ENCODE measurements at regions not wholly inside any gene's neighbourhood (a gene's known extent, or its start where the extent isn't known, plus 50 kb on each side); places are given as distances from the start of the nearest gene placed in this dataset.

- H3K9ac ChIP-seq (ENCODE audit: low read length) = no peak overlapping the region
- ChIA-PET POLR2A (no interaction called here), CTCF (no interaction called here), RAD21 (ENCODE audit: low non-redundant PET in 1 of 2, low total read pairs in 2 of 2, uncharacterized antibody in 2 of 2, unreplicated experiment in 2 of 2) (no interaction called here)
- no peaks in the 10 kb centered on the region for H3K36me3 ChIP-seq (ENCODE audit: control insufficient read depth in 1 of 2, insufficient read depth in 2 of 2, low read length in 2 of 2)
- H3K4me2 ChIP-seq (ENCODE audit: low read length) = no peak overlapping the region
- no peaks in the 10 kb centered on the region for H3K4me1 ChIP-seq (ENCODE audit: control insufficient read depth in 1 of 2, insufficient read depth in 2 of 2, low read length in 2 of 2)
- no peaks in the 10 kb centered on the region for H4K20me1 ChIP-seq (ENCODE audit: insufficient read depth)
- TF ChIP-seq JUND (IDR thresholded peaks at IDR 0.05) = no peak
- TF ChIP-seq EZH2 (IDR thresholded peaks at IDR 0.05) = no peak
- TF ChIP-seq SIN3A (IDR thresholded peaks at IDR 0.05; ENCODE audit: low read depth) = no peak
- TF ChIP-seq EZH2phosphoT487 (IDR thresholded peaks at IDR 0.05; ENCODE audit: borderline replicate concordance) = no peak
- no peak for TF ChIP-seq ZFX (IDR thresholded peaks at IDR 0.05)
- no peak for TF ChIP-seq POLR2AphosphoS5 (IDR thresholded peaks at IDR 0.05; ENCODE audit: low read depth, low read length)
- TF ChIP-seq ELF1 (IDR thresholded peaks at IDR 0.05; ENCODE audit: borderline replicate concordance, low read depth) = no peak
- TF ChIP-seq CEBPB (IDR thresholded peaks at IDR 0.05; ENCODE audit: low read depth) = no peak
- TF ChIP-seq REST (IDR thresholded peaks at IDR 0.05; ENCODE audit: low read depth) = no peak
- intact Hi-C loops (cut with micrococcal nuclease) = no loop called here
- no peaks in the 10 kb centered on the region for H3K79me2 ChIP-seq (ENCODE audit: insufficient read depth, low read length)
- DNase-seq (ENCODE audit: low read depth, low spot score) = no peak
- H3K9me2 ChIP-seq (ENCODE audit: insufficient read depth) = no peaks in the 10 kb centered on the region
- no peaks in the 10 kb centered on the region for H3K9me3 ChIP-seq (ENCODE audit: control insufficient read depth in 1 of 2, insufficient read depth in 1 of 2, low read depth in 1 of 2, low read length in 2 of 2)
- ATAC-seq = no peak
- peaks cover 71% of the 10 kb centered on the region for H3K27me3 ChIP-seq (ENCODE audit: insufficient read depth, low read length)
- no TSS peak for BruUV-seq (replicated peaks)
- H3K4me3 ChIP-seq (replicated peaks in 1 of 2; ENCODE audit: low read depth in 1 of 2, low read length in 2 of 2) = no peak overlapping the region
- H3K27ac ChIP-seq (ENCODE audit: low read depth, low read length) = no peak overlapping the region
- H2AFZ ChIP-seq (ENCODE audit: low read depth, low read length, poor library complexity, severe bottlenecking) = no peak overlapping the region
These were observed 144.7 kb upstream of the FBXL4 start for GRCh38 chr6:99092461-99092860.

GRCh38 chr6:99091985-99092384 lies 144.2 kb upstream of the FBXL4 start:
- H3K4me2 ChIP-seq (ENCODE audit: low read length) = no peak overlapping the region
- ChIA-PET RAD21 (ENCODE audit: low non-redundant PET in 1 of 2, low total read pairs in 2 of 2, uncharacterized antibody in 2 of 2, unreplicated experiment in 2 of 2) (no interaction called here), POLR2A (no interaction called here), CTCF (no interaction called here)
- H3K9me3 ChIP-seq (ENCODE audit: control insufficient read depth in 1 of 2, insufficient read depth in 1 of 2, low read depth in 1 of 2, low read length in 2 of 2) = no peaks in the 10 kb centered on the region
- no TSS peak for BruUV-seq (replicated peaks)
- H3K9ac ChIP-seq (ENCODE audit: low read length) = no peak overlapping the region
- H3K4me1 ChIP-seq (ENCODE audit: control insufficient read depth in 1 of 2, insufficient read depth in 2 of 2, low read length in 2 of 2) = no peaks in the 10 kb centered on the region
- no peaks in the 10 kb centered on the region for H3K79me2 ChIP-seq (ENCODE audit: insufficient read depth, low read length)
- no peaks in the 10 kb centered on the region for H3K36me3 ChIP-seq (ENCODE audit: control insufficient read depth in 1 of 2, insufficient read depth in 2 of 2, low read length in 2 of 2)
- no peaks in the 10 kb centered on the region for H3K9me2 ChIP-seq (ENCODE audit: insufficient read depth)
- ATAC-seq = no peak
- intact Hi-C loops (cut with micrococcal nuclease) = no loop called here
- H3K27ac ChIP-seq (ENCODE audit: low read depth, low read length) = no peak overlapping the region
- H2AFZ ChIP-seq (ENCODE audit: low read depth, low read length, poor library complexity, severe bottlenecking) = no peak overlapping the region
- H3K27me3 ChIP-seq (ENCODE audit: insufficient read depth, low read length) = peaks cover 75% of the 10 kb centered on the region
- no peaks in the 10 kb centered on the region for H4K20me1 ChIP-seq (ENCODE audit: insufficient read depth)
- no peak for DNase-seq (ENCODE audit: low read depth, low spot score)
- H3K4me3 ChIP-seq (replicated peaks in 1 of 2; ENCODE audit: low read depth in 1 of 2, low read length in 2 of 2) = no peak overlapping the region
- no peak for TF ChIP-seq SRF (IDR thresholded peaks at IDR 0.05; ENCODE audit: low read depth)
- TF ChIP-seq EZH2phosphoT487 (IDR thresholded peaks at IDR 0.05; ENCODE audit: borderline replicate concordance) = no peak
- TF ChIP-seq POLR2A (IDR thresholded peaks at IDR 0.05; ENCODE audit: borderline replicate concordance, extremely low read depth, insufficient read depth, insufficient read length) = no peak
- no peak for TF ChIP-seq CTCF (IDR thresholded peaks at IDR 0.05 in 2 of 3, conservative IDR thresholded peaks at IDR 0.05 in 1 of 3; ENCODE audit: borderline replicate concordance in 1 of 3, insufficient read depth in 1 of 3, low read depth in 2 of 3, low read length in 2 of 3)

All from HCT116 (cell line).